ENCODE measurements at regions not wholly inside any gene's neighbourhood (a gene's known extent, or its start where the extent isn't known, plus 50 kb on each side); places are given as distances from the start of the nearest gene placed in this dataset.

GRCh38 chr2:2756886-2757285 is 425.8 kb upstream of the MYT1L start:
- TF ChIP-seq CTCF (IDR thresholded peaks at IDR 0.05 in 8 of 11, conservative IDR thresholded peaks at IDR 0.05 in 3 of 11) = no peak
- no peak for TF ChIP-seq POLR2A (IDR thresholded peaks at IDR 0.05)

Data from spleen (tissue), 7 donors.